Hypothalamus (tissue), 51 donors: ENCODE measurements at regions not wholly inside any gene's neighbourhood (a gene's known extent, or its start where the extent isn't known, plus 50 kb on each side); places are given as distances from the start of the nearest gene placed in this dataset.
"Not testable (repeated sequence)": the region's sequence is repeated elsewhere in the genome, so short reads cannot be mapped to it uniquely, and the experiment has no call there.

Source experiments
- DNase-seq, 51 donors: peaks; one replicate each; lab custom pipeline; 2025; lab: John Stamatoyannopoulos, UW

DNA sequence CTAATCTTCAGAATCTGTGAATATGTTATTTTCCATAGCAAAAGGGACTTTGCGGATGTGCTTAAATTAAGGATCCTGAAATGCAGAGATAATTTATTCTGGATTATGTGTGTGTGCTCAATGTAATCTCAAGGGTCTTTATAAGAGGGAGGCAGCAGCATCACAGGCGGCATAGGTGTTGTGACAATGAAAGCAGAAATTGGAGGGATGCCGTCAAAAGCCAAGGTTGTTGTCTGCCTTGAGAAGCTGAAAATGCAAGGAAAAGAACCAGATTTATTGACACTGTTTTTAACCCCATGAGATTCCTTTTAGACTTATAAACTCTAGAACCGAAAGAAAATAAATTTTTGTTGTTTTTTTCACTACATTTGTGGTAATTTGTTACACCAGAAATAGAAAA lies 948.5 kb downstream of the TLE4 start:
- DNase-seq = no peak

- no peak for DNase-seq
Observed at GRCh38 chr9:80518441-80518840, 946.7 kb downstream of the TLE4 start.

DNA sequence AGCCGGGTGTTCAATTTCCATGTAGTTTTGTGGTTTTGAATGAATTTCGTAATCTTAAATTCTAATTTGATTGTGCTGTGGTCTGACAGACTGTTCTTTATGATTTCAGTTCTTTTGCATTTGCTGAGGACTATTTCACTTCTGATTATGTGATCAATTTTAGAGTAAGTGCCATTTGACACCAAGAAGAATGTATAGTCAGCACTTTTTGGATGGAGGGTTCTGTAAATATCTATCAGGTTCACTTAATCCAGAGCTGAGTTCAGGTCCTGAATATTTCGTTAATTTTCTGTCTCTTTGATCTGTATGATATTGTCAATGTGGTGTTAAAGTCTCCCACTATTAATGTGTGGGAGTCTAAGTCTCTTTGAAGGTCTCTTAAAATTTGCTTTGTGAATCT lies 944.9 kb downstream of the TLE4 start:
- no peak for DNase-seq

GRCh38 chr9:80509358-80509757 lies 937.6 kb downstream of the TLE4 start:
- DNase-seq = no peak

GRCh38 chr9:80507611-80508010 lies 935.8 kb downstream of the TLE4 start:
- DNase-seq = no peak

DNA sequence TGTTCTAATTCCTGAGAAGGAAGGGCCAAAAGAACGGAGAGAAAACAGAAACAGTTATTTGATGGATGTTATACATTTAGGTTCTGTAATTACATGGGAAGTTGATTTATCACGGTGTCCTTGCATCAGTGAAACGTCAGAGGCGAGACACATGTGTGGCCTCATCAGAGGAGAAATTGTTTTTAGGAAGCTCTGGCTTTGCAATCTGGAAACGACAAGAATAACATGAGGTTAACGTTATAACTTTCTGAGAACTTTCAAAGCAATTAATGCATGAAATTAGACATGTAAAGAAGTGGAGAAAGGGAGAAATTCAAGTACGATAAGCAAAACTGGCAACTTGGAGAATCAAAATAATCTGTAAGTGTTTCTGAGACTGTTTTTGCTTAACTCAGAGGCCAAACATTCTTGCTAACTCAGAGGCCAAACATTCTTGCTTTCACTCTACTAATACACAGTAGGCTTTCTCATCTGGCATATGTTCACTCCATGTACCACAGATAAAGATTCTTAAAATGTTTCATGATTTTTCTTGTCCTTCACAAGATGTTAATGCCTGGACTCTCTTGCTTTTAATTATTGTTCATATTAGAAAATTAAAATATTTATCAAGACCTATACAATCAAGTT lies 933.0 kb downstream of the TLE4 start:
- no peak for DNase-seq

GRCh38 chr9:80503671-80504281 lies 932.0 kb downstream of the TLE4 start:
- DNase-seq = no peak

- no peak for DNase-seq
Observed at GRCh38 chr9:80502306-80502705, 930.5 kb downstream of the TLE4 start.

DNA sequence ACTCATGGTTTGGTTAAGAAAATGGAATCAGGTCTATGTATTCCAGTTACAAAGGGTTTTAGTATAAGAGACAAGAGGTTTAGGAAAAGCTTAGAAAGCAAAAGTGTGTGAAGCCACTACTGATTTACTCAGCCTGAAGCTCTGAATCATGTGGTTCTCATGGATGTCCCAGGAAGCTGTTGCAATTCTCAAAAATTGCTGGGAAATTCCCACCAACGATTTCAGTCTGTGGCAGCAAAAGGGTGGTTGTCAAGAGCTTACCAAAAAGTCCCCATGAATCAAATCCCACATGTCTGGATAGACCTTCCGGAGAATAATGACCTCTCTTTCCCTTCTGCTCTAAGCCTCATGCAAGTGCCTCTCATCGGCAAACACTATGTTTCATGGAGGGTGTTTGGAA lies 929.9 kb downstream of the TLE4 start:
- DNase-seq = no peak

DNA sequence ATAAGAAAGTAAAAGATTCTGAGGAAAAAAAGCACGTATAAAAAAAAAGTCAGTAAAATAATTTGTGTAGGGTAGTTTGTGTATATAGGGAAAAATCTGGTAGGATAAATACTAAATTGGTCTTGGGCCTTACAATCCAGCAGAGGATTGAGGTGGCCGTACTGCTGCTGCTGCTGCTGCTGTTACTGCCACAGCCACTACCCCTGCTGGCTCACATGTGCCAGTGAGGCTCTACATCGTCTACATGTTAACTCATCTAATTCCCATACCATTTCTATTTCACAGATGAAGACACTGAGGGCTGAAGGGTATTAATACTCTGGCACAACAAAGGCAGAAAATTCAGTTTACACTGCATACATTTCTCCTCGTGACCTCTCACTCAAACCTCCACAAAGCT lies 928.5 kb downstream of the TLE4 start:
- no peak for DNase-seq

GRCh38 chr9:80498001-80498555 lies 926.3 kb downstream of the TLE4 start:
- DNase-seq = no peak

DNA sequence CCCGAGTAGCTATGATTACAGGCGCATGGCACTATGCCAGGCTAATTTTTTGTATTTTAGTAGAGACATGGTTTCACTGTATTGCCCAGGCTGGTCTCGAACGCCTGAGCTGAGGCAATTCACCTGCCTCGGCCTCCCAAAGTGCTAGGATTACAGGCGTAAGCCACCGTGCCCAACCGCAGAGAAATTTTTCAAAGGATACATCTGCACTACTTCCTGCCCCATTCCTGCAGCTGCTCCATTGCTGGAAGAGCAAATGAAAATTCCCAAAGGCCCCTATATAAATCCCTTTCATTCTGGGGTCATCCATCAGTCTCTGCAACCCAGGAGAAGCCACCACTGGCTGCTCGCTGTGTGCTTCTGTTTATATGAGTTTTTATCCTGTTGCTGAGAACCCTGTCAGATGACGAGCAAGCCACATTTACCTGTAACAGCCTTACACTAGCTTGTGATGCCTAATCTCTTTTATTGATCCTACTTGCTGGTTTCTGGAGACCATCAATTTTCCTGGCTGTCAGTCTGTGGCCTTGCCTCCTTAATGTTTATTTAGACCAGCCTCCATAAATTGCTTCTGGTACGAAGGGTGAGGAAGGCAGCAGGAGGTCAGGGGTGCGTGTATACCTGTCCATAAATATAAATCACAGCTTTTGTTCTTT lies 925.3 kb downstream of the TLE4 start:
- no peak for DNase-seq

DNA sequence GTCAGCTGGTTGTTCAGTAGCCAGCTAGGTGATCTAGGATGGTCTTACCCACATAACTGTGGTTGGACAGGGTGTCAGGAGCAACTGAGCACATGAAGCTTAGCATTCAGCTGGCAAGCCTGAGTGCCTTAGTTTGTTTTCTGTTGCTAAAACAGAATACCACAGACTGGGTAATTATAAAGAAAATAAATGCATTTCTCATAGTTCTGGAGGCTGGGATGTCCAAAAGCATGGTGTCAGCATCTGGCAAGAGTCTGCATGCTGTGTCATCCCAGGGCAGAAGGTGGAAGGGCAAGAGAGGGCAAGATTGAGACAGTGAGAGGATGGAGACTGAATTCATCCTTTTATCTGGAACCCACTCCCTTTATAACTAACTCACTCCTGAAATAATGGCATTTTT lies 921.5 kb downstream of the TLE4 start:
- no peak for DNase-seq

DNA sequence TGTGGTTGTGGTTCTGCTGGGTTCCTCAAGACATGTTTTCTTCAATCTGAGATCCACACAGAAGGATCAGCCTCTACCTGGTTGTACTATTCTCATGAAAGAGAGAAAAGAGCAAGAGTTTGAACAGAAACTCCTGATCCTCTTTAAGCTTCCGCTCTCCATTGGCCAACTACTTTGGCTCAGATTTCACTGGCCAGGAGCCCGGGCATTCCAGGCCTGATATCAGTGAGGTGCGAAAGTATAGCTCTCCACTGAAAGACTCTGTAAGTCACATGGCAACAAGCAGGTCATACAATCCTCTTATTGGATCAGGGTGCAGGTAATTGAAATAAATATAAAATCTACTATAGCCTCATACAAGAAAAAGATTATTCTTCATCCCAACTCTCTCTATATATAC lies 920.5 kb downstream of the TLE4 start:
- no peak for DNase-seq

DNA sequence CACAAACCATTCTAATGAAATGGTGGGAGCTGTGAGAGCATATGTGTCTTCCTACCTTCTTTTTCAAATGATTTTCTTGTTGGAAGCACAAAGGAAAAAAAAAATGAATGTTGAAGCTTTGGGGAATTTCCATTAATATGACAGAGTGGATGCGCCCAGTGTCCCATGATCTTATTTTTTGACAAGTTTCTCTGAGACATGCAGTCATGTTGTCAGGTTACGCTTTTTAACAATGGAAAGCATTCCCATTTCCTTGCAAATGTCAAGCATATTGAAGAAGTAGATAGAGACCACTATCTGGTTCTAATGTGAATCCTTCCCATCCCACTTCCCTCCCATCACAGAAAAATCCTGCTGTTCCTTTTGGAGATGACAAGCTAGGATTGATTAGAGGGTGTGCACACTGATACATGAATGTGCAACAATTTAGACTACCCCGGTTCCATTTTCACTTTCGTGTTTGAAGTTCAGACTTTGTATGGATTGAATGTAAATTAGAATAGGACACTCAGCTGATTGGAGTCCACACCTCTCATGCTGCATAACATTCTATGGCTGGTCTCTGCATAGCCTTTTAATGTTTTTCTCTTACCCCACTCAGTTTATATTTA lies 919.4 kb downstream of the TLE4 start:
- no peak for DNase-seq

GRCh38 chr9:80489329-80489728 lies 917.6 kb downstream of the TLE4 start:
- no peak for DNase-seq

- no peak for DNase-seq
Observed at GRCh38 chr9:80485420-80486250, 913.9 kb downstream of the TLE4 start.

- DNase-seq = not testable (repeated sequence)
Observed at GRCh38 chr9:80482251-80482650, 910.5 kb downstream of the TLE4 start.

DNA sequence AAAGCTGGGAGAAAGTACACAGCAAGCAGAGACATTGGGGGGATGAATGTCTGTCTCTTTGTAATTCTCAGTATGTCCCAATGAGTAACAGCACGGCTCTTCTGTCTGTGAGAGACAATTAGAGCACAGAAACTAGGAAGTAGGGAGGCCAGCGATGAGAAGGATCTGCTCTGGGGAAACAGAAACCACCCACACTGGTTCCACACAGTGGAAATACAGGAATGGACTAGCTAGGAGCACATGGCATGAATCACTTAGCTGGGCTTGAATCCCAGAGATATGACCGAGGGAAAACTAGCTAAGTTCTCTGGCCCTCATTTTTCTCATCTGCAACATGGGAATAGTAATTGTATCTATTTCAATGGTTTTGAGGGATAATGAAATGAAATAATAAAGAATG lies 895.9 kb downstream of the TLE4 start:
- DNase-seq = no peak

- no peak for DNase-seq
Observed at GRCh38 chr9:80465556-80465955, 893.8 kb downstream of the TLE4 start.

DNA sequence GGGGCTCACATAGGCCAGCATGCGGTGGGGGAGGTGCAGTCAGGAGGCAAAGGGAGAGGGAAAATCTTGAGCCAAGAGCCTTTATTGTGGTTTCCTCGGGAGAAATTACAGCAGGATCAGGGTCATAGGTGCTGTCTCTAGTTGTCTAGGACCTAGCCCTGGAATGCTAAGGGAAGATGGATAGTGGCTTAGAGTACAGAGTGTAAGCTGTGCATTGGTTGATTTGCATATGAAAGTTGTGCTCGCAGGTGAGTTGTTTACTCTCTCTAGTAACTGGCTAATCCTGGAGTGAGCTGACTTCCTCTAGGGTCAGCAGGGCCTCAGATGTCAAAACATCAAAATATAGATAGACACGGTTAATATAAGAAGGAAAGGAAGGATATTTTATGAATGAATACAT lies 877.7 kb downstream of the TLE4 start:
- DNase-seq = no peak
